ENCODE measurements at regions not wholly inside any gene's neighbourhood (a gene's known extent, or its start where the extent isn't known, plus 50 kb on each side); places are given as distances from the start of the nearest gene placed in this dataset.

DNA sequence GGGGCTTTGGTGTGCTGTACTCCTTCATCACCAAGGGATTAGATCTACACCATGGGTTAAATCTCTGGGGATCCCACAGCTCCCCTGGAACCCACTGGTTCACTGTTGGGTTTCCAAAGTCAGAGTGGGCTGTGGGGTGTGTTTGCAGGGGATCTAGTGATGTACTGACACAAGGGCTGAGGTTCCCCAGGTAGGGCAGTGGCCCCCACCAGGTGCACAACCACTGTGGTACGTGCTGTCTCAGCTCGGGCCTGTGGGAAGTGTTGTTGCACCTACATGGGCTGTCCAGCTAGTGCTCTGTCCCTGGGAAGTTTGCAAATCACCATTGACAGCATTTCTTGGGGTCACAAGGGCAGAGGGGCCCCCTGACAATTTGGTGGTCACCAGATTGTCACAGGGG is 134.4 kb upstream of the CDH8 start:
- no peak for DNase-seq (ENCODE audit: low spot score)
- Histone ChIP-seq H3K4me3 (no peak overlapping the region), H3K27ac (no peak overlapping the region)
- TF ChIP-seq, protein P1, sequence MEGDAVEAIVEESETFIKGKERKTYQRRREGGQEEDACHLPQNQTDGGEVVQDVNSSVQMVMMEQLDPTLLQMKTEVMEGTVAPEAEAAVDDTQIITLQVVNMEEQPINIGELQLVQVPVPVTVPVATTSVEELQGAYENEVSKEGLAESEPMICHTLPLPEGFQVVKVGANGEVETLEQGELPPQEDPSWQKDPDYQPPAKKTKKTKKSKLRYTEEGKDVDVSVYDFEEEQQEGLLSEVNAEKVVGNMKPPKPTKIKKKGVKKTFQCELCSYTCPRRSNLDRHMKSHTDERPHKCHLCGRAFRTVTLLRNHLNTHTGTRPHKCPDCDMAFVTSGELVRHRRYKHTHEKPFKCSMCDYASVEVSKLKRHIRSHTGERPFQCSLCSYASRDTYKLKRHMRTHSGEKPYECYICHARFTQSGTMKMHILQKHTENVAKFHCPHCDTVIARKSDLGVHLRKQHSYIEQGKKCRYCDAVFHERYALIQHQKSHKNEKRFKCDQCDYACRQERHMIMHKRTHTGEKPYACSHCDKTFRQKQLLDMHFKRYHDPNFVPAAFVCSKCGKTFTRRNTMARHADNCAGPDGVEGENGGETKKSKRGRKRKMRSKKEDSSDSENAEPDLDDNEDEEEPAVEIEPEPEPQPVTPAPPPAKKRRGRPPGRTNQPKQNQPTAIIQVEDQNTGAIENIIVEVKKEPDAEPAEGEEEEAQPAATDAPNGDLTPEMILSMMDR (IDR thresholded peaks at IDR 0.05): no peak

DNA sequence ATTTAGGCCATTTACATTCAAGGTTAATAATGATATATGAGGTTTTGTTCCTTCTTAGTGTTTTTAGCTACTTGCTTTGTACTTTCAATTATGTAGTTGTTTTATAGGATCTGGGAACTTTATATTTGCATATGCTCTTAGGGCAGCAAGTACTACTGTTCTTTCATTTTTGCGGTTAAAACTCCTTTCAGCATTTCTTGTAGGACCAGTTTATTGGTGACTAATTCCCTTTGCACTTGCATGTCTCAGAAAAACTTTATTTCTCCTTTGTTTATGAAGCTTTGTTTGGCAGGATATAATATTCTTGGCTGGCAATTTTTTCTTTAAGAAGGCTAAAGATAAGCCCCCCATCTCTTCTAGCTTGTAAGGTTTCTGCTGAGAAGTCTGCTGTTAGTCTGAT is 131.3 kb upstream of the CDH8 start:
- Histone ChIP-seq H3K4me3 (no peak overlapping the region), H3K27ac (no peak overlapping the region)
- TF ChIP-seq, protein P1 (IDR thresholded peaks at IDR 0.05): no peak
- no peak for DNase-seq (ENCODE audit: low spot score)

DNA sequence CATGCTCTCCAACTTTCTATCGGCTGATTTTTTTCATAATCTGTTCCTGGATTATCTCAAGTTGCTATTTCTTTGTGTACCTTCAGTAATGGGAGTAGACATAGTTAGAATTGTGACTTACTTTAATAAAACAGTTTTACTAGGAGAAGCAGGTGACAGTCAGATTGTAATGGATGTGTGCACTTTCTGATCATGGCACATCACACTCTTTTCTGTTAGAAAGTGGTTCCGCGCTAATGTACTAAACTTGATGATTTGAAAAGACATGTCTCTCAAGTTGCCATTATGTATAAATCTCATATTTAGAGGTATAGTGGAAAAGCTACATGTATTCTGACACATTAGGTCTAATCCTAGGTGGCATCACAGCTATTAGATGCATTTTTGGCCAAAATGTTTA is 121.3 kb upstream of the CDH8 start:
- H3K27ac ChIP-seq: no peak overlapping the region
- TF ChIP-seq, protein P1 (IDR thresholded peaks at IDR 0.05): no peak
- DNase-seq (ENCODE audit: low spot score): no peak
- H3K4me3 ChIP-seq: no peak overlapping the region

GRCh38 chr16:62156971-62157370 is 120.7 kb upstream of the CDH8 start:
- TF ChIP-seq, protein P1 (IDR thresholded peaks at IDR 0.05): no peak
- Histone ChIP-seq H3K27ac (no peak overlapping the region), H3K4me3 (no peak overlapping the region)
- no peak for DNase-seq (ENCODE audit: low spot score)

DNA sequence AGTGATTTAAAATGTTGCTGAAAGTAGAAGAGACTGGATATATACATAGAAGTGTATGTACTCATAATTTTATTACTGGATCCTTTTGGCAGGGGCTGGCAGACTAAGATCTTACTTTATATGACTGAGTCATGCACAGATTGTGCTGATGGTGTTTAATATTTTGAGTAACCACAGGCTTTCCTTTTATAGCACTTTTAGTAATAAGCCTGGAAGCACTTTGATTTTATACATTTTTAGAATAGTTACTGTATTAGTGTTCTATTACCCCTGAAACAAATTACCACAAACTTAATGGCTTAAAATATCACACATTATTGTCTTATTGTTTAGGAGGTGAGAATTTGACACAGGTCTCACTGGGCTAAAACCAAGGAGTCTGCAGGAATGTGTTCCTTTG is 113.4 kb upstream of the CDH8 start:
- Histone ChIP-seq H3K27ac (no peak overlapping the region), H3K4me3 (no peak overlapping the region)
- TF ChIP-seq, protein P1 (IDR thresholded peaks at IDR 0.05): no peak
- no peak for DNase-seq (ENCODE audit: low spot score)

GRCh38 chr16:62137996-62138395 is 101.8 kb upstream of the CDH8 start:
- Histone ChIP-seq H3K27ac (no peak overlapping the region), H3K4me3 (no peak overlapping the region)
- TF ChIP-seq, protein P1 (IDR thresholded peaks at IDR 0.05): no peak
- no peak for DNase-seq (ENCODE audit: low spot score)

DNA sequence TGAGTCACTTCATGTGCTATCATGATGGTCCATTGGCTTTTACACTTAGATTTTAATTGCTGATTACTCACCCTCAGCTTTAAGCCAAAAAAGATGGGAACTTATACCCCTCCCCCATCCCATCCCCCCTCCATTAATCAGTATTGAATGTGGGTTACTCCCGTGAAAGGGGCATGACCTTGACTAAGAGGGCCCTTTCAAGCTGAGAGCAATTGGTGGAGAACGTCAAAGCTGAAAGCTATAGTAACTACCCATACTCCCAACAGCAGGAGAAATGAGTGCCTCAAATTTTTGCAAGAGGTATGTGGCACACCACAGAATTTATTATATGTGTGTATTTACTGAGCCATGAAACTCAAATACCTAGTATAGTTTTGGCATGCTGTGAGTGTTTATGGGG is 99.7 kb upstream of the CDH8 start:
- Histone ChIP-seq H3K27ac (no peak overlapping the region), H3K4me3 (no peak overlapping the region)
- TF ChIP-seq, protein P1 (IDR thresholded peaks at IDR 0.05): no peak
- no peak for DNase-seq (ENCODE audit: low spot score)
